22Rv1 (cell line): ENCODE measurements at regions not wholly inside any gene's neighbourhood (a gene's known extent, or its start where the extent isn't known, plus 50 kb on each side); places are given as distances from the start of the nearest gene placed in this dataset.

Experiments
- CTCF ChIP-seq: fragments of 450-650 bp; IDR thresholded peaks from 2 replicates; pipeline ENCODE4 v1.5.1; 2017; ENCODE audit warnings: mild to moderate bottlenecking
- ZFX ChIP-seq: fragments of 450-650 bp; IDR thresholded peaks from 2 replicates; pipeline ENCODE4 v1.6.1; 2017; ENCODE audit warnings: antibody characterized with exemption, borderline replicate concordance

GRCh38 chr6:113742342-113742741 is 114.8 kb upstream of the MARCKS start:
- TF ChIP-seq CTCF: no peak
- TF ChIP-seq ZFX: no peak
